Right lobe of liver (tissue), 4 donors: ENCODE measurements at regions not wholly inside any gene's neighbourhood (a gene's known extent, or its start where the extent isn't known, plus 50 kb on each side); places are given as distances from the start of the nearest gene placed in this dataset.

Experiments used
- CTCF ChIP-seq, 4 donors: fragments of 200-600 bp in 3 of 4; fragments of 450-650 bp in 1 of 4; IDR thresholded peaks; one replicate each; pipeline versions ENCODE4 v1.5.1 to v1.8.0; 2016 to 2022; ENCODE audit warnings: antibody characterized with exemption in 4 of 4, mild to moderate bottlenecking in 2 of 4
- POLR2A ChIP-seq: fragments of 450-650 bp; IDR thresholded peaks from one replicate; pipeline ENCODE4 v1.6.1; 2017; ENCODE audit warnings: antibody characterized with exemption, mild to moderate bottlenecking
- donor health status: DM: no; HTN: no; CAD: no.
- donor health status: DM: no; HTN: no; CAD: no.
- donor health status: DM: no; HTN: yes; CAD: no.

GRCh38 chr9:1575939-1576338 is 439.2 kb upstream of the SMARCA2 start:
- no peak for TF ChIP-seq CTCF (IDR thresholded peaks at IDR 0.05)
- TF ChIP-seq POLR2A: no peak
